Keratinocyte (primary cell): ENCODE measurements at regions not wholly inside any gene's neighbourhood (a gene's known extent, or its start where the extent isn't known, plus 50 kb on each side); places are given as distances from the start of the nearest gene placed in this dataset.

Experiments used
- DNase-seq: peaks from one replicate; pipeline ENCODE4 v3.0.0-alpha.2; 2011; ENCODE audit warnings: low read depth, missing footprints, low spot score
- FAIRE-seq: peaks from 2 replicates; lab custom pipeline; 2011; peaks lifted over from hg19 to GRCh38; lab: Jason Lieb, UNC
- H2AFZ ChIP-seq: 2 replicates; pipeline ENCODE4 v1.6.0; 2012; ENCODE audit warnings: low read length, control low read depth, inconsistent platforms; ENCODE audit not compliant: control insufficient read depth
- H3K27ac ChIP-seq: 2 replicates; pipeline ENCODE4 v1.5.1; 2011; ENCODE audit warnings: low read length; ENCODE audit not compliant: control insufficient read depth, insufficient read depth
- H3K27me3 ChIP-seq: 3 replicates; pipeline ENCODE4 v1.6.0; 2011; ENCODE audit warnings: low read length; ENCODE audit not compliant: control insufficient read depth, insufficient read depth; ENCODE audit errors: extremely low read depth
- H3K36me3 ChIP-seq, 2 experiments: 2 replicates in 1 of 2; 3 replicates in 1 of 2; pipeline ENCODE4 v1.5.1; 2011; ENCODE audit warnings: low read length in 2 of 2, mild to moderate bottlenecking in 1 of 2; ENCODE audit not compliant: control insufficient read depth in 2 of 2, insufficient read depth in 2 of 2; ENCODE audit errors: extremely low read depth in 1 of 2
- H3K4me1 ChIP-seq: 3 replicates; pipeline ENCODE4 v1.5.1; 2011; ENCODE audit warnings: low read length; ENCODE audit not compliant: control insufficient read depth, insufficient read depth; ENCODE audit errors: extremely low read depth
- H3K4me2 ChIP-seq: 3 replicates; pipeline ENCODE4 v1.6.0; 2011; ENCODE audit warnings: low read depth, low read length; ENCODE audit not compliant: control insufficient read depth, insufficient read depth; ENCODE audit errors: extremely low read depth
- H3K4me3 ChIP-seq, 3 experiments: fragments of 200-600 bp in 1 of 3; sonication (generic) in 1 of 3; 2 replicates in 2 of 3; 3 replicates in 1 of 3; pipeline ENCODE4 v1.5.1; 2011 to 2016; ENCODE audit warnings: low read length in 3 of 3, mild to moderate bottlenecking in 3 of 3, control low read depth in 2 of 3, inconsistent platforms in 1 of 3, low read depth in 1 of 3, mixed read lengths in 1 of 3, mixed run types in 1 of 3, moderate library complexity in 1 of 3; ENCODE audit not compliant: control insufficient read depth in 2 of 3, insufficient read depth in 2 of 3; ENCODE audit errors: extremely low read depth in 1 of 3
- H3K79me2 ChIP-seq: 2 replicates; pipeline ENCODE4 v1.6.0; 2012; ENCODE audit warnings: low read length; ENCODE audit not compliant: control insufficient read depth, insufficient read depth
- H3K9ac ChIP-seq: 3 replicates; pipeline ENCODE4 v1.6.0; 2011; ENCODE audit warnings: low read length; ENCODE audit not compliant: control insufficient read depth, insufficient read depth; ENCODE audit errors: extremely low read depth
- H3K9me1 ChIP-seq: 3 replicates; pipeline ENCODE4 v1.6.0; 2011; ENCODE audit warnings: low read length; ENCODE audit not compliant: control insufficient read depth, insufficient read depth; ENCODE audit errors: extremely low read depth
- H3K9me3 ChIP-seq: 2 replicates; pipeline ENCODE4 v1.5.1; 2012; ENCODE audit warnings: low read depth, low read length; ENCODE audit not compliant: control insufficient read depth
- H4K20me1 ChIP-seq: 3 replicates; pipeline ENCODE4 v1.6.0; 2011; ENCODE audit warnings: low read length; ENCODE audit not compliant: control insufficient read depth, insufficient read depth; ENCODE audit errors: extremely low read depth
- CTCF ChIP-seq, 3 experiments: IDR thresholded peaks in 1 of 3; conservative IDR thresholded peaks in 1 of 3; optimal IDR thresholded peaks in 1 of 3; 2 replicates in 2 of 3; 3 replicates in 1 of 3; pipeline versions ENCODE3 to v1.5.1; 2011; ENCODE audit warnings: low read length in 3 of 3, mild to moderate bottlenecking in 3 of 3, moderate library complexity in 2 of 3, control low read depth in 1 of 3, inconsistent platforms in 1 of 3; ENCODE audit not compliant: insufficient read depth in 2 of 3; ENCODE audit errors: extremely low read depth in 1 of 3
- EZH2 ChIP-seq: IDR thresholded peaks from one replicate; pipeline ENCODE4 v1.6.1; 2012; ENCODE audit warnings: inconsistent platforms, mild to moderate bottlenecking, low read length, moderate library complexity
- dilution Hi-C: fragments of 300-500 bp; cut with MboI; formaldehyde crosslinking; loops from one replicate; pipeline ENCODE4 v1.7.0; 2020; ENCODE audit warnings: low sequenced_read_pairs; ENCODE audit not compliant: extremely low pct_ligation_motif_present
- small RNA-seq, 3 experiments: library from RNA; depleted of rRNA; stranded (forward); fragments of <200 nt; gene quantifications; one replicate each; pipeline ENCODE3, GENCODE V24; 2012; ENCODE audit warnings: low read depth in 3 of 3, low replicate concordance in 1 of 3; ENCODE audit not compliant: insufficient read length in 3 of 3

GRCh38 chr5:52735139-52735538, 52.6 kb upstream of the ITGA1 start:
- no peaks in the 10 kb centered on the region for H3K9me3 ChIP-seq
- DNase-seq (no peak), FAIRE-seq (no peak)
- no peak overlapping the region for H3K4me2 ChIP-seq
- H3K79me2 ChIP-seq, result no peaks in the 10 kb centered on the region
- no peaks in the 10 kb centered on the region for H3K9me1 ChIP-seq
- no peak for TF ChIP-seq CTCF (optimal IDR thresholded peaks at IDR 0.05 in 1 of 3, IDR thresholded peaks at IDR 0.05 in 1 of 3, conservative IDR thresholded peaks at IDR 0.05 in 1 of 3; ENCODE audit: extremely low read depth in 1 of 3, insufficient read depth in 2 of 3, low read length in 3 of 3)
- TF ChIP-seq EZH2, result no peak
- dilution Hi-C loops, result no loop called here
- H2AFZ ChIP-seq, result no peak overlapping the region
- no peaks in the 10 kb centered on the region for H3K36me3 ChIP-seq
- H3K9ac ChIP-seq, result no peak overlapping the region
- H4K20me1 ChIP-seq, result no peaks in the 10 kb centered on the region
- H3K4me1 ChIP-seq, result no peaks in the 10 kb centered on the region
- H3K4me3 ChIP-seq, result no peak overlapping the region
- no peak overlapping the region for H3K27ac ChIP-seq
- no peaks in the 10 kb centered on the region for H3K27me3 ChIP-seq

Small RNA genes lying in the stretch of these regions (small RNA-seq; reads per million reads assigned to genes)
- 0 reads per million in 3 experiments for gene RPS17P11
